ENCODE measurements at regions not wholly inside any gene's neighbourhood (a gene's known extent, or its start where the extent isn't known, plus 50 kb on each side); places are given as distances from the start of the nearest gene placed in this dataset.

GRCh38 chr6:167424700-167425099 lies 99.8 kb downstream of the TTLL2 start:
- no peak for TF ChIP-seq ELF4 (IDR thresholded peaks at IDR 0.05)
- no peak for TF ChIP-seq BHLHE40 (IDR thresholded peaks at IDR 0.05; ENCODE audit: borderline replicate concordance)
- TF ChIP-seq SUZ12 (IDR thresholded peaks at IDR 0.05), result no peak
- TF ChIP-seq FOXM1 (IDR thresholded peaks at IDR 0.05; ENCODE audit: borderline replicate concordance), result no peak
- TF ChIP-seq, protein P1, sequence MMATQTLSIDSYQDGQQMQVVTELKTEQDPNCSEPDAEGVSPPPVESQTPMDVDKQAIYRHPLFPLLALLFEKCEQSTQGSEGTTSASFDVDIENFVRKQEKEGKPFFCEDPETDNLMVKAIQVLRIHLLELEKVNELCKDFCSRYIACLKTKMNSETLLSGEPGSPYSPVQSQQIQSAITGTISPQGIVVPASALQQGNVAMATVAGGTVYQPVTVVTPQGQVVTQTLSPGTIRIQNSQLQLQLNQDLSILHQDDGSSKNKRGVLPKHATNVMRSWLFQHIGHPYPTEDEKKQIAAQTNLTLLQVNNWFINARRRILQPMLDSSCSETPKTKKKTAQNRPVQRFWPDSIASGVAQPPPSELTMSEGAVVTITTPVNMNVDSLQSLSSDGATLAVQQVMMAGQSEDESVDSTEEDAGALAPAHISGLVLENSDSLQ (IDR thresholded peaks at IDR 0.05), result no peak
- TF ChIP-seq NFRKB (IDR thresholded peaks at IDR 0.05), result no peak
- TF ChIP-seq FOXK2 (IDR thresholded peaks at IDR 0.05), result no peak

Data from HEK293T (cell line).